Activated CD4-positive, alpha-beta T cell treated with anti-CD3 and anti-CD28 coated beads, Interleukin-2, amount 50 U/mL, for 4 hours (primary cell): ENCODE measurements at regions not wholly inside any gene's neighbourhood (a gene's known extent, or its start where the extent isn't known, plus 50 kb on each side); places are given as distances from the start of the nearest gene placed in this dataset.

Experiments
- DNase-seq, 2 experiments: peaks; one replicate each; pipeline ENCODE4 v3.0.0-alpha.2; 2020

DNA sequence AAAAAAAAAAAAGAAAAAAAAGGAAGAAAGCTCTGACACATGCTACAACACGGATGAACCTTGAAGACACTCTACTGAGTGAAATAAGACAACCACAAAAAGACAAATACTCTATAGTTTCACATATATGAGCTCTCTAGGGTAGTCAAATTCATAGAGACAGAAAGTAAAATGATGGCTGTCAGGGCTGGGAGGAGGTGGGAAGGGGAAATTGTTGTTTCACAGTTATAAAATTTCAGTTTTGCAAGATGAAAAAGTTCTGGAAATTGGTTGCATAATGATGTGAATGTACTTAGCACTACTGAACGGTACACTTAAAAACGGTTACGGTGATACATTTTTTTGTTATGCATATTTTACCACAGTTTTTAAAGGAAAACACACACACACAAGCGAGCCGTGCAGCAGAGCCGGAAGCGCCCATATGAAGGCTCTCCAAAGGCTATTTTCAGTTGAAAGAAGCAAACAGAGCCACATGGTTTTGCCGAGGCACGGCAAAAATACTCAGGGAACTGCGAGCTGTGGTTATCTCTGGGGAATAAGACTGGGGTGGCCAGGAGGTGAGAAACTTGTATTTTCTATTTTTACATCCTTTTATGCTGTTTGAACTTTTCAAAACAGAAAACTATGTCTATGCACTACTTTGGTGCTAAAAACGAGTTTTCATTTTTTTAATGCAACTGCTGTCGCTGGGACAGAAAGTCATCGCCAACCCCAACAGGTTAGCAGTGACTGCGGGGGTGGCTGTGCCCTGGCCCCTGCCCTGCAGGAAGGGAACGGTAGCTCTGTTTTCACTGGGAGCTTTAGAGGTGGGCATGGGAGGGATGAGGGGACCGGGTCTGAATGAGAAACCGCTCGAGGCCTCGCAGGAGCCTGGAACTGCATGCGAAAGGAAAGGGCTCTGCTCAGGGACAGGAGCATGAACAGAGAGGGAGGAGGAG, 132.9 kb downstream of the OAT start:
- DNase-seq, result no peak

DNA sequence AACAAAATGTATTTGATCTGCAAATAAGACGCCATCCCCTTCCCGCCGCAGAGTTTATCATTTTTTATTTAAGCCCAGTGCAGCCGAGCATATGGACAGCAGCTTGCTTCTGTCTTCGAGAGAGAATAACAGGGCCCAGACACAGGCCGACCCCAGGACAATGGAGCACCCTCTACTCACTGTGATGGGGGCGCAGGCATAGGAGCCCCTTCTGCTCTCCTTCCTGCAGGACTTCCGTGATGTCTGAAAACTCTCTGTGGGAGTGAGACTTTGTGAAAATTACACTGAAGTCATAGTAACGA, 134.8 kb downstream of the OAT start:
- no peak for DNase-seq

DNA sequence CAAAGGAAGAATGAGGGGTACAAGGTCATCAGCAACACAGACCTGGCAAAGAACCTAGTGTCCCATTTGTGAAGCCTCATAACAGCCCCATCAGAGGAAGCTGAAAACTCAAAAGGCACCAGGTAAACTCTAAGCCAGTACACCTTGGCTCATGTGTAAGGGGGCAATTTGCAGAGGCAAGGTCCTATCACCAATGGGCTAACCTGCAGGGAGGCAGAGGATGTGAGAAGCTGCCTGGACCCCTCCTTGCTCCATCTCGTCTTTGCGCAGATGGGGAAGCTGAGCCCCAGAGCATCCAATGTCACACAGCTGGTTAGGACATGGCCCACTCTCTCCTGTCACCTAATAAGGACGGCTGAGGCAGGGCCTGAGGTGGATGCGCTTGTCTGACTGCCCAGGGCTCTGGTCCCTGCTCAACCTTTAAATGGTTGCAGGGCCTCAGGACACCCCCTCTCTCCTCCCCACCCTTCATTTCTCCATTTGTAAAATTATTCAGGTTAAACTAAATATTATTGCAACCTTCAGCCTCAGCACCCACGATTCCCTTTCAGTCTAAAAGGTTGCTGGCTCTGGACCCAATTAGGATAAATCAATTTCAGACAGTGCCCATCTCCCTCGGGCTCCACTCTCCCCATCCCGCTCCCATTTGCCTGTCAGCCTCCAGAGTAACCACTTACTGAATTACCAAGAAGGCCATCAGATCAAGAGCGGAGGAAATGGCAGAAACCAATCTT, 135.3 kb downstream of the OAT start:
- no peak for DNase-seq

DNA sequence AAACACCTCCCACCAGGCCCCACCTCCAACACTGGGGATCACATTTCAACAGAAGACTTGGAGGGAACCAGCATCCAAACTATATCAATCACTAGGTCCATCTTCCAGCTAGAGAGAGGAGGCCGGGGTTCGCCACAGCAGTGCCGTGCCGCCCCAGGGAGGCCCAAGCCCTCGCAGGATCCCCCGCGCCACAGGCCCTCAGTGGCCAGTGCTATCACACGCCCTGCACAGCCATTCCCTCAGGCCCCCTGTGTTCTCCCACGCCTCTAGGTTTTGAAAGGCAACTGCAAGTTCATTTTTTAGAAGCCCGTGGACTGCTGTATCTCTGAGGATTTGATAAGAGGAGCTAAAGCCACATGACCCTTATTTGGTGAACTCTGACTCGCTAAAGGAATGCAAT, 136.4 kb downstream of the OAT start:
- no peak for DNase-seq

DNA sequence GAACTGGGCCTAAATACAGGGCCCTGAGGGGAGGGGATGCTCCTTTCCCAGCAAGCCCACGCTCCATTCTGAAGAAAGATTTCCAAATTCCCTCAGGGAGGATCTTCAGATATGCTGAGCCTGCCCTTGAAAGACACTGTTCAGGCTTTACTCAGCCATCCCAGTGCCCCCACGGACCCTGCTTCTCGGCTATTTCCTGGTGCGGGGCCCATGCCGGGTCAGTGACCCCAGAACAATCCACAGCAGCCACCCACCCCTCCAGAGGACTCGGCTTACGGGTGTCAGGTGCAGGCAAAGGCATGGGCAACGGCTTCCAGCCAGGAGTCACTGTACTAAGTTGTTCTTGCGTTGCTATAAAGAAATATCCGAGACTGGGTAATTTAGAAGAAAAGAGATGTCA, 137.1 kb downstream of the OAT start:
- DNase-seq, result no peak

DNA sequence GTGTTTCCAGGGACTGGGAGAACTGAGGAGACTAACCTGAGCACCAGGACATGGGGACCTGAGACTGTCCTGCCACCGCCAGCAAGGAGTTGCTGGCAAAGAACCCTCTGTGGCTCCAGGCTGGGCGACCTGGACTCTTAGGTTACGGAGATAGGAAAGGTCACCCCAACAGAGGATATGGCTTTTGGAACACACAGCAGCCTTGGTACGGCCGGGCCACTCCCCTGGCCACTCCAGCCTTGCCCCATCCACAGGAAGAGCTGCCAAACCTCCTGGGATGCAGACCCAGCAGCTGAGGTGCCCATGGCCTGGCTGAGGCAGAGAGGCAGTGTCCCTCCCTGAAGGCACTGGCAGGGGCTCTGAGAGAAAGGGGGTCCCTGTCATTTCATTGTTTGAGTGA, 137.8 kb downstream of the OAT start:
- no peak for DNase-seq

DNA sequence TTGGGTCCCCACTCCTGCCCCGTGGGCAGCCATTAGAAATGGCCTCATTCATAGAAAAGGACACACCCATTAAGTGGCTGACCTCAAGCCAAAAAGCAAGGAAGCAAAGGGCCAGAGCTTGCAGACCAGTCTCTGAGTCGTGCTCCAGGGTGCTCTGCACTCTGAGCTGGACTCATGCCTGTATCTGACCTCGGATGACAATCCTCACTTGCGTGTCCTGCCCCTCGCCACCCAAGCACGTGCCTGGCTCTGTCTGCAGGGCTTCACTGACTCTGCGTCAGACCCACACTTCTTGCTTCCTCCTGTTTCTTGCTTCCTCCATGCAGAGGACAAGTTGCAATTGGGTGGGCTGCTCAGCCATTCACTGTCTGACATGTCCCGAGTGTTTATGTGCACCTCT, 138.8 kb downstream of the OAT start:
- no peak for DNase-seq

DNA sequence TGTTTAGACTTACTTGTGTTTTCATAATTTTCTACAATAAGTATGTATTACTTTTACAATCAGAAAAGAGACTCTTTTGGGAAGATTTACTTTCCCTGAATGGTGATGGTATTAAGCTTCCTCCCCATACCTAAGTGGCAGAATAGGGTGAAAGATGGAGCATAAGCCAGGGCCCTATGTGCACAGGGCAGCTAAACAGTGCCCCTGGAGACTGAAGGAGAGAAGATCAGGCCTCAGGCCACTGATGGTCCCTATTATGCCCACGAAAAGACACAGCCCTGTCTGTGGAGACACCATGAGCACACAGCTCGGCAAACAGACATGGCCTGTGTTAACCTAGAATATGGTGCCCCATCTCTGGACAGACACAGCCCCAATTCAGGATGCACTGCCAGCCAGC, 139.4 kb downstream of the OAT start:
- no peak for DNase-seq

DNA sequence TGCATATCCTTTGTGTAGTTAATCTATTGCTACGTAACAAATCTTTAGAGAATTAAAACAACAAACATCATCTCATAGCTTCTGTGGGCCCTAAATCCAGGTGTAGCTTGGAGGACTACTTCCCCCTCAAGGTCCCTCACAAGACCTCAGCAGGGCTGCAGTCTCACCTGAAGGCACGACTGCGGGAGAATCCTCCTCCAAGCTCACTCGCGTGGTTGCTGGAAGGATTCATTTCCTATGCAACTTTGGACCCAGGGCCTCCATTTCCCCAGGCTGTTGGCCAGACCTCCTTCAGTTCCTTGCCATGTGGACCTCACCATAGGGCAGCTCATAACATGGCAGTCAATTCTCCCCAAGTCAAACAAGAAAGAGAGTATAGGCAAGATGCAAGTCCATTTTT, 140.4 kb downstream of the OAT start:
- DNase-seq, result no peak

DNA sequence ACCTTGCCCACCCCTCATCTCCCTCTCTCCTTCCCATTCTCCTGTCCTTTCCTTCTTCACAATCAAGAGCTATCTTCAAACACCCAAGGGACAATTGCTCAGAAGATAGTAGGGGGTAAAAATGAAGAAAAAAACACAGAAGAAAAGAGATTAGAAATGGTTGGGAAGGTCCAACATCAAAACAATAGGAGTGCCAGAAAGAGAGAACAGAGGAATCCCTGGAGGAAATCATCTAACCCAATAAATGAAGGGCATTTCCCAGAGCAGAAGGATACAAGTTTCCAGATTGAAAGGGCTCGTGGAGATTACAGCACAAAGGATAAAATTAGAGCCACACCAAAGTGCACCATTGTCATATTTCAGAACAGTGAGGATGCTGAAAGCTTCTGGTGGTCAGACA, 145.6 kb downstream of the OAT start:
- no peak for DNase-seq

DNA sequence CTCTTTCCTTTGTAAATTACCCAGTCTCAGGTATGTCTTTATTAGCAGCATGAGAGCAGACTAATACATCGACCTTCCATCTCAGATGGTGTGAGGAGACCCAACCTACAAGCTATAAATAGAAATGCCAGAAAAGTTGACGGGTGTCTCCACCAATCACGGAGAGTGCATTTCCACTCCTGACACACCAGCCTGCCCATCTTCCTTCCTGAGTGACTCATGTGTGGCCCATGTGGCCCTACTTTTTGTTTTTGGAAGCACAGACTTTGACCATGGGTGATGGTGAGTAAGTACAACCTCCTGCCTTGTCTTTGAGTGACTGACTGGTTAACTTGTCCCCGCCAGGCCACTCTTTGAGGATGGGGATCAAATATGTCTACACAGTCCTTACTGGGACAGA, 147.0 kb downstream of the OAT start:
- DNase-seq, result no peak

DNA sequence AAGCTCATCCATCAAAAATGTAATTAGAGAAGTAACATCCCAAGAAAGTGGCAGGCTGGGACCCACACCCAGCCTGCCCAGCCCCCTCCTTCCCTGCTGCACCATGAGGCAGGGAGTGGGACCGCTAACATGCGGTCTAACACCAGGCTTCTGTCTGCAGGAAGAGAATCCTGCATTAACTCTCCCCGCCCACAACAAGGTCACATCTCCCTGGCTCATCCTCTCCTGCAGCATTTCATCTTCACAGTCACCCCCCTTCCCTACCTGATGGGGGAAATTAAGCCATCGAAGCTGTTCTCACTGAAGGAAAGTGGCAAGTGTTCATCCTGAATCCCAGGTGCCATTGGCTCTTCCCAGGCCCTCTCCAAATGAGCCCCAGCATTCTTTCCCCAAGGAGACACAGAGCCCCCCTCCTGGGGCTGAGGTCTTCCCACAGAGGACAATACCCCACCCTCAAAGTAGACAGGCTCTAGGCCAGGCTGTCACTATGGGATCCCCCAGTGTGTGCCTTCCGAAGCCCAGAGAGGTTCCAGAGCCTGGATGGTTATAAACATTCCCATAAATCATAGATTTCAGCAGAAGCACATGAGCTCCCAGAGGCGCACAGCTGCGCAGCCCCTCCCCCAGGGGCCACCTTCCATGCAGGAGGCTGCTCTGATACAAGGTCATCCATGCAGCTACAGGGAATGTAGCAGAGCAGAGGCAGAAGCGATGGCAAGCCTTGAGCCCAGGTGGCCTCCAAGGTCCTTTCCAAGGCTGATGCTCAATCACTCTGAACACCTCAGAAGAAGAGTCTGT, 148.0 kb downstream of the OAT start:
- DNase-seq, result no peak

DNA sequence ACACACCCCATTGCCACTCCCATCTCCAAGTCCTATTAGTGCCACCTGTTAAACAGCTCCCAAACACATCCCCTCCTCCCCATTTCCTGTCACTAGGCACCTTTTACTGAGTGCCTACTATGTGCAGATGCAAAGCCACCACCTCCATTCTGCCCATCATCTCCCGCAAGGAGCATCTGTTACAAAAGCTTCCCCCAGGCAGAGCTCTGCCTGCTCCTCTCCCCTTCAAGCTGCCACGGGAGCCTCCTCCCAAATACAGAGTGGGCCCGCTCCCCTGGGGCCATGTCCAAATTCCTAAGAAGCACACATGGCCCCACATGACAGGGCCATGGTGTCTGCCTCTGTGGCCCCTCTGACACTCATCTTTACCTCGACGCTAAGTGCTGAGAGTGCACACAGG, 149.7 kb downstream of the OAT start:
- DNase-seq, result no peak

DNA sequence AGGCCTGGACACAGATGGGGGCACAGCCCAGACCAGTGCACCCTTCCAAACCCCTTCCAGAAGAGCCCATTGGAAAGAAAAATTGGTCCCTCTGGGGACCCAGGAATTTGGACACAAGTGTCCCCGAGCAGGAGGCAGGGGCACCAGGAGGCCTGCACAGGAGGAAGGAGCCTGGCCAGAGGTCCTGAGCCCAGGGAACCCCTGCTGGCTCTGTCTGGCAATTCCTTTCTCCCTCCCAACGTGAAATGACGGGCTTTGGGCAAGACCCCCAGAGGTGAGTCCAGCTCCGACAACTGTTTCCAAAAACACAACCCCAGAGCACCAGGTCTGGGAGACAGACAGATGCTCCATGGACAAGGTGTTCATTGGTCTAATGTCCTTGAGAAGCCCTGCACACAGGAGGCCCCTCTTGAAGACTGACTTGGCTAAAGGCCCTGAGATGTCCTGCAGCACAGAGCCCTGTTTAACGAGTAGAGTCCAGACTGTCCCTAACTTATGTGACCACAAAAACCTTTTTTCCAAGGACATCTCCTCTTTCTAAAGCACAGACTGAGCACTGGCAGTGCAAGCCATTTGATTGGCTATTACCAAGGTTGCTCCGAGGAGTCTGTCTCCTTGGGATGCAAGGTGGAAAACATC, 150.7 kb downstream of the OAT start:
- no peak for DNase-seq

DNA sequence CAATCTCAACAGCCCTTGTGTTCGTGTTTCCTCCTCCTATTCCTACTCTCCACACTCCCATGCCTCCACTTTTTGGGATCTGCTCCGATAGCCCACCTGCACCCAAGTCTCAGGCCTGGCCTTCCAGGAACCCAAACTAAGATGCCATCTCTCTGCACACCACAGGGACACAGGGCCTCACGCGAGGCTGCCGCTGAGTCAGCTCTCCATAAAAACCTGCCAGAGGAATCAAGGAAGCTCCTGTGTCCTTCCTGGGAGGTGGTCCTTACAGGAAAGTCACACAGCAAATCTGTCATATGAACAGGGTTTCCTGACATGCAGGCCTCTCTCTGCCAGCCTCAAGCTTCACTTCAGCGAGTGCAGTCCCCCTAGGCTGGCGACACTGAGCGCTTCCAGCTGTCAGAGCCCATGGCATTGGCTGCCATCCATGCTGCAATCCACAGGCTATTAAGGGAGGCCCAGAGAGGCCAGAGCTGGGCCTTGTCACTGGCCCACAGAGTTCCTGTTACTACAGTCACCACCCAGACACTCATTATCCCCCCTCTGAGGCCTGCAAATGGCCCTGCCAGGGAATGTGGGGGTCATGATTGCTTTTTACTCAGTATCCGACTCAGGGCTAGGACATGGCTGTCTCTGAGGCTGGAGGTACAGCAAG, 151.4 kb downstream of the OAT start:
- no peak for DNase-seq

DNA sequence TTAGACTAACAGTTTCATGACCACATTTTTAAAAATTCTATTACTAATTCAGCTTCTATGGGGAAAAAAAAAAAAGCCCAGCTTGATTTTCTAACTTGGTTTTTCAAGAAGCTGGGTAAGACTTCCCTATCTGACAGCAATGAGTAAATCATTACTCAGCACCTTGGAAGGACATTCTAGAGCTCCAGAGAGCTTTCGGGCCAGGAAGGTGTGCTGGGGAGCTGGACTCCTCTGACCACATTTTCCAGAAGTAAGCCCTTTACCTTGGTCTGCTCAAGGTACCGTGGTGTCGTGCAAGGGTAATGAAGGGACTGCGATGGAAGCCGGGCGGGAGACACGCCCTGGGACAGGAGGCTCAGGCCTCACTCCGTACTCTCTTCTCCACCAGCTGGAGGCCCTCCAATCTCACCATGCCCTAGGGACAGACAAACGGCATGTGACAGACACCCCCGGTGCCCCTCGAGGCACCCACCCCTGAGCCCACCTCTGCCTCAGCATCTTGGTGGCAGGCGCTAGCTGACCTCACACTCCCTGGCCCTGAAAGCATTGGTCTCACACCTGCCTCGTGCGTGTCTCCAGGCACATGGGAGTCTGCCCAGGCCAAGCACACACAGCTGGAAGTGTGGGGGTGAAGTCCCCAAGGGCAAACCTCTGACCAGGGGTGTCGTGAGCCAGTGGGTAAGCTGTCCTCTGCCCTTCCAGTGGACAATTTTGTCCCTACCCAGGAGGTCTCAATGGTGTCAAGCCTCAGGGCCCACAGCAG, 152.1 kb downstream of the OAT start:
- DNase-seq, result no peak

DNA sequence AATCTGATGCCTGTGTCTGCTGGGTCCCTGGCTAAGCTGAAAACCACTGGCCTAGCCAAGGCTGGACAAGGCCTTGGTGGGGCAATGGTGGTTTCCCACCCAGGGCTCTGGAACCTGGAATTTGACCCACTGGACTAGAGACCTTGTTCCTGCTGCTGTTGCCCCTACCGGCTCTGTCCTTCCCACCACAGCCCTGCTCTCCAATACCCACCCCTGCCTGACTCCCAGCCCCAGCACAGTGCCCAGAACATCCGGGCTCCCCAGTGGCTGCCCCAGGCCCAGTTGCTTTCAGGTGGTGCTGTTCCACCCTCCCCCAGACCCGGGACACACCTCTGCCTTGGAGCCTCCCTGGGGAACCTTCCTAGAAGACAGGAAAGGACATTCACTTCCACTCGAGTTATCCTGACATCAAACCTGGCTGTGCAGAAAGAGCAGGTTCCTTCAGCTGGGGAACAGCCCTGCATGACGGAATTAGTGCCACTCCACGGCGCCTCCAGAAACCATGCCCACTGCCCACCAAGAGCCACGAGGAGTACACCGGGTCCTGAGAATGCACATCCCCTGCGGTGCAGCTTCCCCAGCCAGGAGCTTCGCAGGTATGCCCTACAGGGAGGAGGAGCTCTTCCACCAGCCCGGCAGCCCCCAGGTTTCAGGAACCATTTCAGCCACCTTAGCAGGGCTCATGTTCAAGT, 152.8 kb downstream of the OAT start:
- no peak for DNase-seq

DNA sequence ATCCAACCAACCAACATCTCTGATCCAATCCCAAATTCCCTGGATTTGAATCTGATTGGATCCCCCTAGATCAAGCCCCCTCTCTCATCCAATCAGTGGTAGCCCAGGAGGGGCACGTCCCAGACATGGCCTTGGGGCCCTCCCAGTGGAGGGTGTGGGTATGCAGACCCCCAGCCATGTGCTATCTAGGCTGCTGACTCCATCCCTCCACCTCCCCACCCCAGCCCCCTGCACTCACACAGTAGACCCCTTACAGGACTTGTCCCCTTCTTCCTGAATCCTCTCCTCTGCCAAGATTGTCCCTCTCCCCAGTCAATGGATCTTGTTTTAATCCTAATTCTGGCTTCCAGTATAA, 153.4 kb downstream of the OAT start:
- no peak for DNase-seq

DNA sequence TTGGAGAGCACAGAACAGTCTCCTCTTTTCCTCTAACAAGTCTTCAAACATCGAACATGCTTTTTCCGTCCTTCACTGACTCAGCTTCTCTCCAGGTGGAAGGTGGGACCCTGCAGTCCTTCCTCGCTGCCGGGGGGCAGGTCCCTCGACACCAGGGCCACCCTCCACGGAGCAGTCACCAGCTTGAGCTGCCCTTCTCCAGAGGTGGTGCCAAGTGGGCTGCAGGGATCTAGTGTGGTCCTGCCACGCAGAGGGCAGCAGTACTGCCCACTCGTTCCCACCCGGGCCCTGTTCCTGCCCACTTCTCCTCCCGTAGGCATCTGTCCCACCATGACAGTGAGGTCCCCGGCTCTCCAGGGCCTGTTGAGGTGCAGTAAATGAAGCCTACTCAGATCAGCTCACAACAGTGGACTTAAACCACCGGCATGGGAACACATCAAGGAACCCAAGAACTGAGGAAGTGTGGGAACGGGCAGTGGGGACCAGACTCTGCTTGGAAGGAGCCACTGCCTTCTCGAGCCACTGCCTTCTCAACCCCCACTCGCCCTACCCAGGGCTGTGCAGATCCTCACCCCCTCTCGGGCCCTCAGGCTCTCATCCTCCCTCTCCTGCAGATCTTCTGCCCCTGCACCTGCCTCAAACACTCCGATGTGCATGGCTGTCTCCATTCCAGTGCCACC, 153.9 kb downstream of the OAT start:
- no peak for DNase-seq

DNA sequence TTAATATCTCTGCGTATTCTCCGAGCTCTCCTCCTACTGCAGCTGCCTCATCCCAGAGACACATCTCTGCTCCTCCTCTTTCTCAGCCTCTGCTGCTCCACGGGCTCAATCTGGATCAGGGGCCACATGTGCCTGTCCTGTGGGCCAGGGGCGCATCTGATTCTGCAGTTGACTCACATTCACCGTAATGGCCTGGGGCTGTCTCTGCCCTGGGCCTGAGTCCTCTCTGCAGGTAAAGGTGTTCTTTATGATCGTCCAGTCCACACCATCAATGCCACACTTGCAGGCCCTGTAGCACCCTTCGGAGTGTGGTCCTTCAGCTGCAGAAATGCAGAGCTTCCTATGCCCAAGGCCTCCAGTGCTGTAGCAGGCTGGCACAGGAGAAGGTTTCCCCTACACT, 154.5 kb downstream of the OAT start:
- no peak for DNase-seq

DNA sequence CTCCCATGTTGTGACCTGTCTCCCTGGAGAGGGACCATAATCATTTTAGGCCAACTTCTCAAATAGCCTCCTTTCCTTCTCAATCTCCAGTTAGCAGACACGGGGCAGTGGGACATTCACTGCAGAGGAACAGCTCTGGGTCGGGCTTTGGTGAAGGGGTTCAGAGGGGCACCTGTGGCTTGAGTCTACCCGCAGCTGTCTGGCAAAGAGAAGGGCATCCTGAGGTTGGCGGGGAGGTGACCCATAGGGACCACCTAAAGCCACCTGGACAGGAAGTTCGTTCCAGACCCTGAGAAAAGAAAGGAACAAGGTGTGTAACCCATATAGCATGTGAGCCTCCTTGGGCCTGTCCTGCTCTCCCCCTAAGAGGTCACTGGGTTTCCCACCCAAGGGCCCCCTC, 155.0 kb downstream of the OAT start:
- DNase-seq, result no peak
